Upper lobe of left lung (tissue), 6 donors: ENCODE measurements at regions not wholly inside any gene's neighbourhood (a gene's known extent, or its start where the extent isn't known, plus 50 kb on each side); places are given as distances from the start of the nearest gene placed in this dataset.

Experiments used
- ATAC-seq, 2 donors: fragments of 200-7000 bp; cut with Tn5 transposase; one replicate each; pipeline ENCODE4 v1.9.1; 2022; ENCODE audit warnings: mild to moderate bottlenecking in 2 of 2, moderate library complexity in 2 of 2; ENCODE audit not compliant: low FRiP score in 2 of 2
- DNase-seq, 2 donors: peaks; one replicate each; pipeline ENCODE4 v3.0.0-alpha.2; 2019 to 2020
- H3K27ac ChIP-seq, 4 donors: fragments of 200-600 bp; sonication (generic); one replicate each; pipeline ENCODE4 v1.5.1; 2016 to 2019
- H3K27me3 ChIP-seq, 4 donors: fragments of 200-600 bp; sonication (generic); one replicate each; pipeline ENCODE4 v1.5.1; 2017 to 2019
- H3K36me3 ChIP-seq, 4 donors: fragments of 200-600 bp; sonication (generic); one replicate each; pipeline ENCODE4 v1.5.1; 2016 to 2019
- H3K4me1 ChIP-seq, 4 donors: fragments of 200-600 bp; sonication (generic); one replicate each; pipeline ENCODE4 v1.5.1; 2018 to 2019
- H3K4me3 ChIP-seq, 4 donors: fragments of 200-600 bp; sonication (generic); one replicate each; pipeline ENCODE4 v1.5.1; 2017 to 2019; ENCODE audit warnings: mild to moderate bottlenecking in 2 of 4, moderate library complexity in 1 of 4
- H3K9me3 ChIP-seq, 4 donors: fragments of 200-600 bp; sonication (generic); one replicate each; pipeline ENCODE4 v1.5.1; 2018 to 2019
- CTCF ChIP-seq, 6 experiments: fragments of 450-650 bp in 4 of 6; fragments of 200-600 bp in 2 of 6; sonication (generic) in 2 of 6; IDR thresholded peaks; one replicate each; pipeline ENCODE4 v1.5.1; 2016 to 2019; ENCODE audit warnings: antibody characterized with exemption in 6 of 6
- EP300 ChIP-seq, 4 donors: sonication (generic); formaldehyde crosslinking; IDR thresholded peaks; one replicate each; pipeline ENCODE4 v1.5.1; 2017; ENCODE audit warnings: antibody characterized with exemption in 4 of 4, control low read depth in 2 of 4
- POLR2A ChIP-seq, 4 donors: fragments of 450-650 bp; IDR thresholded peaks; one replicate each; pipeline ENCODE4 v1.5.1; 2016 to 2017; ENCODE audit warnings: antibody characterized with exemption in 4 of 4, mild to moderate bottlenecking in 2 of 4
- POLR2AphosphoS5 ChIP-seq, 2 donors: sonication (generic); formaldehyde crosslinking; IDR thresholded peaks; one replicate each; pipeline ENCODE4 v1.5.1; 2017; ENCODE audit warnings: antibody characterized with exemption in 2 of 2
- WGBS, 2 donors: methylation state at CpG; one replicate each; pipeline ENCODE4 v1.1.5; 2017 to 2018; 5-methylcytosine and 5-hydroxymethylcytosine counted together
- donor health status: DM: no; HTN: no; CAD: no; lungs with moderate emphysema.
- donor health status: DM: no; HTN: yes; CAD: no; lungs with severe emphysema.

- no peaks in the 10 kb centered on the region for H3K27me3 ChIP-seq
- peaks cover 0 to 5% (median 2%) of the 10 kb centered on the region in 4 donors for H3K4me1 ChIP-seq
- DNase-seq (no peak), ATAC-seq (no peak)
- no peaks in the 10 kb centered on the region for H3K36me3 ChIP-seq
- 80 to 81% methylated on average over 7 of the region's 7 CpGs for WGBS, 2 donors
- H3K9me3 ChIP-seq, result peaks cover 0 to 17% (median 9%) of the 10 kb centered on the region in 4 donors
- peak overlapping the region; percentile 32 to 70 (median 56) for H3K27ac ChIP-seq
- H3K4me3 ChIP-seq, result no peak overlapping the region
- TF ChIP-seq POLR2AphosphoS5 (IDR thresholded peaks at IDR 0.05) (no peak), EP300 (IDR thresholded peaks at IDR 0.05) (no peak), POLR2A (IDR thresholded peaks at IDR 0.05) (no peak), CTCF (IDR thresholded peaks at IDR 0.05) (no peak)
These were observed 74.4 kb upstream of the TMPRSS2 start for GRCh38 chr21:41582298-41582840.

DNA sequence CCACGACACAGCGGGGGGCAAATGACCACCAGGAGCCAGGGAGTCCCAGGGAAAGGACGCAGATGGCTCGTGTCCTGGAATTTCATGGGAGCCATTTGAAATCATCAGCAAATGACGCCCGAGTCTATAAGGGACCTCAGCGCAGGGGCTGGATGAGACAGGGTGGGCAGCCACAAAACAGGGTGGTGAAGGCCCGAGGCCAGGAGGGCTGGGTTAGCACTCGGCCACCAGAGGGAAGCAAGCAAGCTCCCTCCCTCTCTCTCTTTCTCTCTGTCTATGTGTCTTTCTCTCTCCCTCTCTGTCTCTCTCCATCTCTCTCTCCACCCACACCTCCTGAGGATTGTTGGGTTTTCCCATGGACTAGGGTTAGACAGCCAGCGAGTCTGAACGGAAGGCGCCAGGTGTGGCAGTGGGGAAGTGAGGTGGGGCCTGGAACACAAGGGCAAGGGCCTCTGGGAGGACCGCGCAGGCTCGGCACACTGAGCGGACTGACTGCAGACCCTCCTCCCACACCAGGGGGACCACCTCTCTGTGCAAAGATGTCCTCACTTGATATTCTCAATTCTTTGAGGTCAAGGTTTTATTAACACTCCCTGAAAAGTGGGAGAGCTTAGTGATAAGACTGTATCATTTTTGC, 73.8 kb upstream of the TMPRSS2 start:
- DNase-seq, result peak in 1 of 2 donors; percentile 47
- ATAC-seq, result no peak
- WGBS, 2 donors, result 84 to 88% methylated on average over 16 of the region's 16 CpGs

DNA sequence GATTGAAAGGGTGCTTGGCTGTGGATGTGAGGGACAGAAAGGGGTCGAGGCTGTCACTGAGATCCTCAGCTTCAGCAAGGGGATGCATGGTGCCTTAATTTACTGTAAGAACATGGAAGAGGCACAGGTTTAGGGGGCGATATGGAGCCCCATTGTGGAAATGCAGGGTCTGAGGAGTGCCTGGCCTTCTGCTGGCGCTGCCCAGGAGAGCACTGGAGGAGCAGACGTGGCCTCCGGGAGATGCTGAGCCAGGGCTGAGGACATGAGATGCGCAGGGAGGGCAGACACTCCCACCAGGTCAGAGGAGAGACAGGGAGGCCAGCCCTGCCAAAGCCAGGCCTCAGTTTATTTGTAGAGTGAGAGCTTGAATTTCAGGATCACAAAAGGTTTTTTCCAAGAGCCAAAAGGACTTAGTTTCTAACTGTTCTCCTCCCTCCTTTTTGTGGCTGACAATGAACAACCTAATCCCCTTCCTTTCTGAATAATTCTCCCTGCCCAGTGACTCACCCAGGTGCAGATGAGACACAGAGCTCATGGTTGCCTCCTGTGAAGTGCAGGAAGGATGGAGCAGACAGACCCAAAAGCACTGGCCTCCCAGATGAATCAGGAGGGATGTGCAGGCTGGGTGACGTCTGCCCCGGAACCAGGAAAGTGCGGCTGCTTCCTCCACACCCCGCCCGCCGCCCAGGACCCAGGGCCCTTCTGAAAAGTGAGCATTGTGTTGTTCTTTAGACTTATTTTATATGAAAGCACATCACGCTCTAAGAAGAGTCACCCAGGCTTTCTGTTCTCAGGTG, 73.0 kb upstream of the TMPRSS2 start:
- TF ChIP-seq POLR2AphosphoS5 (IDR thresholded peaks at IDR 0.05), result no peak
- no peak for TF ChIP-seq POLR2A (IDR thresholded peaks at IDR 0.05)
- no peak for TF ChIP-seq CTCF (IDR thresholded peaks at IDR 0.05)
- TF ChIP-seq EP300 (IDR thresholded peaks at IDR 0.05), result no peak
- Histone ChIP-seq H3K27ac (no peak overlapping the region), H3K4me3 (no peak overlapping the region), H3K27me3 (no peaks in the 10 kb centered on the region), H3K4me1 (peaks cover 0 to 5% (median 2%) of the 10 kb centered on the region in 4 donors), H3K36me3 (no peaks in the 10 kb centered on the region), H3K9me3 (peaks cover 0 to 19% (median 11%) of the 10 kb centered on the region in 4 donors)
- ATAC-seq, result no peak
- WGBS, 2 donors, result 73 to 88% methylated on average over 13 of the region's 13 CpGs
- no peak for DNase-seq

More for the DNA sequence above, 73.8 kb upstream of the TMPRSS2 start:
- Histone ChIP-seq H3K36me3 (no peaks in the 10 kb centered on the region), H3K4me3 (no peak overlapping the region), H3K27me3 (no peaks in the 10 kb centered on the region), H3K9me3 (peaks cover 0 to 19% (median 11%) of the 10 kb centered on the region in 4 donors), H3K27ac (peak overlapping the region in 2 of 4 donors; percentile 62 to 70), H3K4me1 (peaks cover 0 to 5% (median 2%) of the 10 kb centered on the region in 4 donors)
- no peak for TF ChIP-seq POLR2A (IDR thresholded peaks at IDR 0.05)
- TF ChIP-seq POLR2AphosphoS5 (IDR thresholded peaks at IDR 0.05), result no peak
- TF ChIP-seq CTCF (IDR thresholded peaks at IDR 0.05), result no peak
- TF ChIP-seq EP300 (IDR thresholded peaks at IDR 0.05), result no peak

DNA sequence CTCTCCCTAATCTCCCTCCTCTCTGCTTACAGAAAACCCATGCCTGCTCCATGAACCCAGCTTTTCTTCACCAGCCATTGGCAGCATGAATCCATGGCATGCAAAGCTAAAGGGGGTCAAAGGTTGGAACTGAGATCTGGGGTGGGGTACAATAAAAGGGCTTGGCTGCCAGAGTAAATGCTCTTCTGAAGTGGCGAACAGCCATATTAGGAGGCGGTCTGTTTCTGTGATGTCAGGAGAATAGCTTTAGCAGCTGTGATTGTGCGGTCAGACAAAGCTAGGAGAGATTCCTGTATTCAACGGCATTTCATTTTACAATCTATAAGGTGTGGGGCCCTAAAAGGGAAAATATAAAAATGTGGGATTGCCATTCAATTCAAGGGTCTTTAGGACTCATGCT, 71.7 kb upstream of the TMPRSS2 start:
- H3K9me3 ChIP-seq, result peaks cover 0 to 19% (median 11%) of the 10 kb centered on the region in 4 donors
- TF ChIP-seq CTCF (IDR thresholded peaks at IDR 0.05) (no peak), POLR2A (IDR thresholded peaks at IDR 0.05) (no peak), POLR2AphosphoS5 (IDR thresholded peaks at IDR 0.05) (no peak), EP300 (IDR thresholded peaks at IDR 0.05) (no peak)
- H3K4me1 ChIP-seq, result peaks cover 0 to 5% (median 2%) of the 10 kb centered on the region in 4 donors
- WGBS, 2 donors, result 71 to 90% methylated on average over 4 of the region's 4 CpGs
- H3K27ac ChIP-seq, result no peak overlapping the region
- no peak overlapping the region for H3K4me3 ChIP-seq
- H3K27me3 ChIP-seq, result no peaks in the 10 kb centered on the region
- DNase-seq (no peak), ATAC-seq (no peak)
- H3K36me3 ChIP-seq, result no peaks in the 10 kb centered on the region
